ENCODE measurements at regions not wholly inside any gene's neighbourhood (a gene's known extent, or its start where the extent isn't known, plus 50 kb on each side); places are given as distances from the start of the nearest gene placed in this dataset.

- CTCF ChIA-PET: no interaction called here
- DNase-seq (ENCODE audit: low read depth, low spot score): no peak
- TF ChIP-seq CTCF (IDR thresholded peaks at IDR 0.05; ENCODE audit: insufficient read depth, low read length, missing control alignments): no peak
- no peak overlapping the region for H3K4me3 ChIP-seq (ENCODE audit: low read depth, low read length)
- POLR2A ChIA-PET: no interaction called here
Measured at GRCh38 chr15:25541228-25541627, 102.4 kb upstream of the UBE3A start.

GRCh38 chr15:25536801-25537611 lies 98.2 kb upstream of the UBE3A start:
- H3K4me3 ChIP-seq (ENCODE audit: low read depth, low read length): no peak overlapping the region
- ChIA-PET CTCF (no interaction called here), POLR2A (no interaction called here)
- no peak for TF ChIP-seq CTCF (IDR thresholded peaks at IDR 0.05; ENCODE audit: insufficient read depth, low read length, missing control alignments)
- no peak for DNase-seq (ENCODE audit: low read depth, low spot score)

GRCh38 chr15:25535866-25536265 lies 97.0 kb upstream of the UBE3A start:
- H3K4me3 ChIP-seq (ENCODE audit: low read depth, low read length): no peak overlapping the region
- POLR2A ChIA-PET: no interaction called here
- no peak for DNase-seq (ENCODE audit: low read depth, low spot score)
- no peak for TF ChIP-seq CTCF (IDR thresholded peaks at IDR 0.05; ENCODE audit: insufficient read depth, low read length, missing control alignments)
- CTCF ChIA-PET: no interaction called here

GRCh38 chr15:25534293-25534692 lies 95.5 kb upstream of the UBE3A start:
- no peak for TF ChIP-seq CTCF (IDR thresholded peaks at IDR 0.05; ENCODE audit: insufficient read depth, low read length, missing control alignments)
- ChIA-PET POLR2A (no interaction called here), CTCF (interaction anchor here (0.7 kb wide), 1 partner anchor 34 kb away, joined by 3 read pairs; no protein-coding TSS in a partner anchor)
- H3K4me3 ChIP-seq (ENCODE audit: low read depth, low read length): no peak overlapping the region
- no peak for DNase-seq (ENCODE audit: low read depth, low spot score)

GRCh38 chr15:25532269-25533140 lies 93.7 kb upstream of the UBE3A start:
- DNase-seq (ENCODE audit: low read depth, low spot score): no peak
- no peak overlapping the region for H3K4me3 ChIP-seq (ENCODE audit: low read depth, low read length)
- CTCF ChIA-PET: interaction anchor here (0.7 kb wide), 1 partner anchor 24 kb away, joined by 3 read pairs; no protein-coding TSS in a partner anchor
- TF ChIP-seq CTCF (IDR thresholded peaks at IDR 0.05; ENCODE audit: insufficient read depth, low read length, missing control alignments): no peak
- POLR2A ChIA-PET: no interaction called here

- POLR2A ChIA-PET: no interaction called here
Measured at GRCh38 chr15:25529774-25530173, 91.0 kb upstream of the UBE3A start.

More at GRCh38 chr15:25529774-25530173, 91.0 kb upstream of the UBE3A start:
- CTCF ChIA-PET: interaction anchor here (1.6 kb wide), 1 partner anchor 21 kb away, joined by 4 read pairs; no protein-coding TSS in a partner anchor
- no peak for TF ChIP-seq CTCF (IDR thresholded peaks at IDR 0.05; ENCODE audit: insufficient read depth, low read length, missing control alignments)
- DNase-seq (ENCODE audit: low read depth, low spot score): no peak
- H3K4me3 ChIP-seq (ENCODE audit: low read depth, low read length): no peak overlapping the region
